Spleen (tissue), 7 donors: ENCODE measurements at regions not wholly inside any gene's neighbourhood (a gene's known extent, or its start where the extent isn't known, plus 50 kb on each side); places are given as distances from the start of the nearest gene placed in this dataset.

Experiments
- POLR2A ChIP-seq, 3 donors: fragments of 450-650 bp; IDR thresholded peaks; one replicate each; pipeline ENCODE4 v1.5.1; 2017; ENCODE audit warnings: antibody characterized with exemption in 3 of 3, mild to moderate bottlenecking in 1 of 3
- TF ChIP-seq, protein P1 (sequence below), 11 experiments: fragments of 200-600 bp in 7 of 11; fragments of 450-650 bp in 4 of 11; sonication (generic) in 4 of 11; IDR thresholded peaks in 8 of 11; conservative IDR thresholded peaks in 3 of 11; 1 replicate in 7 of 11; 2 replicates in 4 of 11; pipeline versions ENCODE4 v1.4.0 to v1.8.0; 2016 to 2021; ENCODE audit warnings: antibody characterized with exemption in 11 of 11, inconsistent platforms in 4 of 11, mild to moderate bottlenecking in 1 of 11
- donor health status: DM: no; HTN: no; CAD: no; lungs with moderate emphysema.
- donor health status: DM: no; HTN: no; CAD: no.
- donor health status: DM: no; HTN: no; CAD: no.

DNA sequence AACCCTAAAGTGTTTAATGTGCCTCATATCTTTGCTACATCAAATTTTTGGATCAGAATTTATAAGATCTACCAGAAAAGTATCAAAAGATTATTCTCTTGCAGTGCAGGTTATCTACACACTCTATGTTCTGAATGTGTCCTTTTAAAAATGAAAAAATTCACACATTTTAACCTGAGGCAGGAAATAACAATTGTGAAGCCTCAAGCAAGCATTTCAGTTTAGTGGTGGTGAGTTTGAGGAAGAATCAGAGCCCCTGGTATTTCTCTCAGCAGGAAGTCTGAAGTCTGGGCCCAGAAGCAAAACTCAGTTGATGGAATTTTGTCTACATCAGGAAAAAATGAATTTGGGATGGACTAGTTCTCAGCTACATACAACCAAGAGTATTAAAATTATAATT, 137.0 kb upstream of the PZP start:
- TF ChIP-seq, protein P1, sequence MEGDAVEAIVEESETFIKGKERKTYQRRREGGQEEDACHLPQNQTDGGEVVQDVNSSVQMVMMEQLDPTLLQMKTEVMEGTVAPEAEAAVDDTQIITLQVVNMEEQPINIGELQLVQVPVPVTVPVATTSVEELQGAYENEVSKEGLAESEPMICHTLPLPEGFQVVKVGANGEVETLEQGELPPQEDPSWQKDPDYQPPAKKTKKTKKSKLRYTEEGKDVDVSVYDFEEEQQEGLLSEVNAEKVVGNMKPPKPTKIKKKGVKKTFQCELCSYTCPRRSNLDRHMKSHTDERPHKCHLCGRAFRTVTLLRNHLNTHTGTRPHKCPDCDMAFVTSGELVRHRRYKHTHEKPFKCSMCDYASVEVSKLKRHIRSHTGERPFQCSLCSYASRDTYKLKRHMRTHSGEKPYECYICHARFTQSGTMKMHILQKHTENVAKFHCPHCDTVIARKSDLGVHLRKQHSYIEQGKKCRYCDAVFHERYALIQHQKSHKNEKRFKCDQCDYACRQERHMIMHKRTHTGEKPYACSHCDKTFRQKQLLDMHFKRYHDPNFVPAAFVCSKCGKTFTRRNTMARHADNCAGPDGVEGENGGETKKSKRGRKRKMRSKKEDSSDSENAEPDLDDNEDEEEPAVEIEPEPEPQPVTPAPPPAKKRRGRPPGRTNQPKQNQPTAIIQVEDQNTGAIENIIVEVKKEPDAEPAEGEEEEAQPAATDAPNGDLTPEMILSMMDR (IDR thresholded peaks at IDR 0.05 in 8 of 11, conservative IDR thresholded peaks at IDR 0.05 in 3 of 11): no peak
- TF ChIP-seq POLR2A (IDR thresholded peaks at IDR 0.05): no peak
